ENCODE measurements at regions not wholly inside any gene's neighbourhood (a gene's known extent, or its start where the extent isn't known, plus 50 kb on each side); places are given as distances from the start of the nearest gene placed in this dataset.

GRCh38 chr1:115458426-115459114, 120.5 kb upstream of the NGF start:
- no peak for TF ChIP-seq CTCF (IDR thresholded peaks at IDR 0.05)
- TF ChIP-seq EP300 (IDR thresholded peaks at IDR 0.05): no peak
- no peak for TF ChIP-seq POLR2A (IDR thresholded peaks at IDR 0.05)
